ENCODE measurements at regions not wholly inside any gene's neighbourhood (a gene's known extent, or its start where the extent isn't known, plus 50 kb on each side); places are given as distances from the start of the nearest gene placed in this dataset.
"Not testable (repeated sequence)": the region's sequence is repeated elsewhere in the genome, so short reads cannot be mapped to it uniquely, and the experiment has no call there.

DNA sequence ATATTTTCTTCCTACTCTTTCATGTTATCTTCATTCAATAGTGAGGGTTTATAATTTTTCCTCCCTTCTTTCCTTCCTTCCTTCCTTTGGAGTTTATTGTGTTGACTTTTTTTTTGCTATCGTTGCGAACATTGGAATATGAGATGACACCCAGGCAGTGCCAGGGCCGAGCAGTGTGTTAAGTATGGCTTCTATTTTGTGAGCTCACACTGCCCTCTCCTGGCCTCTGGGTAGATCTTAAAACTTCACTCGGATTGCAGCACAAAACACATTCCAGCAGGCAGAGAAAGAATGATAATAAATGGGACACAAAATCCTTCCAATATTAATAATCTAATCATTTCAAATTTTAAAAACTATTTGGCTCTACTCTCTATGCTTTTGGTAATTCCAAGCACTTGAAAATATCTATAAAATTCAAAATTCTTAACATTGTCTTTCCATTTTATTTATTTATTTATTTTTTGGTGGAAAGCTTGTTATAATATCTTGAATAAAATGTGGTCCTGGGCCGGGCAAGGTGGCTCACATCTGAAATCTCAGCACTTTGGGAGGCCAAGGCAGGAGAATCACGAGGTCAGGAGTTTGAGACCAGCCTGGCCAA is 147.4 kb upstream of the OLIG3 start:
- peak; percentile 83 for ATAC-seq
- Histone ChIP-seq H3K4me3 (no peak overlapping the region), H3K27ac (no peak overlapping the region), H3K4me1 (peaks cover 0 to 12% (median 0%) of the 10 kb centered on the region in 3 donors), H3K36me3 (no peaks in the 10 kb centered on the region), H3K27me3 (no peaks in the 10 kb centered on the region), H3K9me3 (no peaks in the 10 kb centered on the region)
- no peak for TF ChIP-seq POLR2A (IDR thresholded peaks at IDR 0.05)
- TF ChIP-seq, protein P1, sequence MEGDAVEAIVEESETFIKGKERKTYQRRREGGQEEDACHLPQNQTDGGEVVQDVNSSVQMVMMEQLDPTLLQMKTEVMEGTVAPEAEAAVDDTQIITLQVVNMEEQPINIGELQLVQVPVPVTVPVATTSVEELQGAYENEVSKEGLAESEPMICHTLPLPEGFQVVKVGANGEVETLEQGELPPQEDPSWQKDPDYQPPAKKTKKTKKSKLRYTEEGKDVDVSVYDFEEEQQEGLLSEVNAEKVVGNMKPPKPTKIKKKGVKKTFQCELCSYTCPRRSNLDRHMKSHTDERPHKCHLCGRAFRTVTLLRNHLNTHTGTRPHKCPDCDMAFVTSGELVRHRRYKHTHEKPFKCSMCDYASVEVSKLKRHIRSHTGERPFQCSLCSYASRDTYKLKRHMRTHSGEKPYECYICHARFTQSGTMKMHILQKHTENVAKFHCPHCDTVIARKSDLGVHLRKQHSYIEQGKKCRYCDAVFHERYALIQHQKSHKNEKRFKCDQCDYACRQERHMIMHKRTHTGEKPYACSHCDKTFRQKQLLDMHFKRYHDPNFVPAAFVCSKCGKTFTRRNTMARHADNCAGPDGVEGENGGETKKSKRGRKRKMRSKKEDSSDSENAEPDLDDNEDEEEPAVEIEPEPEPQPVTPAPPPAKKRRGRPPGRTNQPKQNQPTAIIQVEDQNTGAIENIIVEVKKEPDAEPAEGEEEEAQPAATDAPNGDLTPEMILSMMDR (IDR thresholded peaks at IDR 0.05): peak; percentile 40 to 82 (median 68)
- WGBS, 2 donors (ENCODE audit: low coverage in 1 of 2): 4 to 7% methylated on average over 4 to 5 of the region's 6 CpGs

DNA sequence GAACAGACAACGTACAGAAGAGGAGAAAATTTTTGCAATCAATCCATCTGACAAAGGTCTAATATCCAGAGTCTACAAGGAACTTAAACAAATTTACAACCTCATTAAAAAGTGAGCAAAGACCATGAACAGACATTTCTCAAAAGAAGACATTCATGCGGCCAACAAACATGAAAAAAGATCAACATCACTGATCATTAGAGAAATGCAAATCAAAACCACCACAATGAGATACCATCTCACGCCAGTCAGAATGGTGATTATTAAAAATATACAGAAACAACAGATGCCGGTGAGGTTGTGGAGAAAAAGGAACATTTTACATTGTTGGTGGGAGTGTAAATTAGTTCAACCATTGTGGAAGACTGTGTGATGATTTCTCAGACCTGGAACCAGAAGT is 149.0 kb upstream of the OLIG3 start:
- WGBS, 2 donors (ENCODE audit: low coverage in 1 of 2): 61 to 70% methylated on average over 4 of the region's 4 CpGs
- ATAC-seq: not testable (repeated sequence)

DNA sequence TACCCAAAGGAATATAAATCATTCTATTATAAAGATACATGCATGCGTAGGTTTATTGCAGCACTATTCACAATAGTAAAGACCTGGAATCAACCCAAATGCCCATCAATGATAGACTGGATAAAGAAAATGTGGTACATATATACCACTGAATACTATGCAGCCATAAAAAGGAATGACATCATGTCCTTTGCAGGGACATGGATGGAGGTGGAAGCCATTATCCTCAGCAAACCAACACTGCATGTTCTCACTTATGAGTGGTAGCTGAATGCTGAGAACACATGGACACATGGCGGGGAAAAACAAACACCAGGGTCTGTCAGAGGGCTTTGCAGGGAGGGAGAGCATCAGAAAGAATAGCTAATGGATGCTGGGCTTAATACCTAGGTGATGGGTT is 149.4 kb upstream of the OLIG3 start:
- H3K9me3 ChIP-seq, ATAC-seq: not testable (repeated sequence)
- 36 to 92% methylated on average over 1 to 2 of the region's 2 CpGs for WGBS, 2 donors (ENCODE audit: low coverage in 1 of 2)

More for the DNA sequence above, 149.0 kb upstream of the OLIG3 start:
- not testable (repeated sequence) for H3K9me3 ChIP-seq, H3K27ac ChIP-seq, H3K36me3 ChIP-seq, H3K27me3 ChIP-seq, H3K4me3 ChIP-seq, H3K4me1 ChIP-seq

DNA sequence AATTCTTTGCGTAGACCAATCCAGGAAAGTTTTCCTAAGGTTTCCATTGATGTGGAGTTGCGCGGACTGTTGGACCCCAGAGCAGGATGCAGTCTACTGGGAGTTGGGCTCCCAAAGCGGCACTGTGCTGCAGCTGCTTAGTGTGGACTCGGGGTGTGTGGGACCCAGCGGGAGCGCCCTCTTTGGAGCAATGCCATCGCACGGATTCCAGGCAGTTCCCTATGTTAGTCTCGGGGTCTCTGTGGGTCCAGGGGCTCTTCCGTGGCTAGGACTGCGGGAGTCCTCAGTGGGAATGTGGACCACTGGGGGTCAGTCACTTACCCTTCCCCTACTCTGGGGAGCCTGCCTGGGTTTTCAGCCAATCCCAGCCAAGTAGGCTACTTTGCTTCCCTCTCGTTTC is 151.7 kb upstream of the OLIG3 start:
- no peak for ATAC-seq
- TF ChIP-seq, protein P1 (IDR thresholded peaks at IDR 0.05): no peak
- no peak overlapping the region for H3K27ac ChIP-seq
- H3K4me1 ChIP-seq: peaks cover 0 to 9% (median 0%) of the 10 kb centered on the region in 3 donors
- H3K9me3 ChIP-seq: no peaks in the 10 kb centered on the region
- no peaks in the 10 kb centered on the region for H3K27me3 ChIP-seq
- WGBS, 2 donors (ENCODE audit: low coverage in 1 of 2): 82 to 92% methylated on average over 2 to 4 of the region's 13 CpGs
- no peak overlapping the region for H3K4me3 ChIP-seq
- no peaks in the 10 kb centered on the region for H3K36me3 ChIP-seq

More for the DNA sequence above, 149.4 kb upstream of the OLIG3 start:
- H3K27ac ChIP-seq, H3K27me3 ChIP-seq, H3K4me1 ChIP-seq, H3K4me3 ChIP-seq, H3K36me3 ChIP-seq: not testable (repeated sequence)

DNA sequence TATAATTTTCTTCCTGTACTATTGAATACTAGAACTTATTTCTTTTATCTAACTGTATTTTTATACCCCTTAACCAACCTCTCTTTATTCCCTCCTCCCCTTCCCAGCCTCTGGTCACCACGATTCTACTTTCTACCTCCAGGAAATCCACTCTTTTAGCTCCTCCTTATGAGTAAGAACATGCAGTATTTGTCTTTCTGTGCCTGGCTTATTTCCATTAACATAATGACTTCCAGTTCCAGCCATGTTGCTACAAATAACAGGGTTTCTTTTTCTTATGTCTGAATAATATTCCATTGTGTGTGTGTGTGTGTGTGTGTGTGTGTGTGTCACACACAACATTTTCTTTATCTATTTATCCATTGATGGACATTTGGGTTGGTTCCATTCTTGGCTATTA is 152.3 kb upstream of the OLIG3 start:
- Histone ChIP-seq H3K4me3 (no peak overlapping the region), H3K36me3 (no peaks in the 10 kb centered on the region), H3K27ac (no peak overlapping the region), H3K9me3 (no peaks in the 10 kb centered on the region), H3K27me3 (no peaks in the 10 kb centered on the region), H3K4me1 (peaks cover 0 to 4% (median 0%) of the 10 kb centered on the region in 3 donors)
- no peak for TF ChIP-seq POLR2AphosphoS5 (IDR thresholded peaks at IDR 0.05)
- no peak for TF ChIP-seq EP300 (IDR thresholded peaks at IDR 0.05)
- TF ChIP-seq, protein P1 (IDR thresholded peaks at IDR 0.05): no peak
- TF ChIP-seq POLR2A (IDR thresholded peaks at IDR 0.05): no peak
- no CpG with 5 or more reads among the region's 1 CpG for WGBS, 2 donors (ENCODE audit: low coverage in 1 of 2)
- ATAC-seq: no peak

DNA sequence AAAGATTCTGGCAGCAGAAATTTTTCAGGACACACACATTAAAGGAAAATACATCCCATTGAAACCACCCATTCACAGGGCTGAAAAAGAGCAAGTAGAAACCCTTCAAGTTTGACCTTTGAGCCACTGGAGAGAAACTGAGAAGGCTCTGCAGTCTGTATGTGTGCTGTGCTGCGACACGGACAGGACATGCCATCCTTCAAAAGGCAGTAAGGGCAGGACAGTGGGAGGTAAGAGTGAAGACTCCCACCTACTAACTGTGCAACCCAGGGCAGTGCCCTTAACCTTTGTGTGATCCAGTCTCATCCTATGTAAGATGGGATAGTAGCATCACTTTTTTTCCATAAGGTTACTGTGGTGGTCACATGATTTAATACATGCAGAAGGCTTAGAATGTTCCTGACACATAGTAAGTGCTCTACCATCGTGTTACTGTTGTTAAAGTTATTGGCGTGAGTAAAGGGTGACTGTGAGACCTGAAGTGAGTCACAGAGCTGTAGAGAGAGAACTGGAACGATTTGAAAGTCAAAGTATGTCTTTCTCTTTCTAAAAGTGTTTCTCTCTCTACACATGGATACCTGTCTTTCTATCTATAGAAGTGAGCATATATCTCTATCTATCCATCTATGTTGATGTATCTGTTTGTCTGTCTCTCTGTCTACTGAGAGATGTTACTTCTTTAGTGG is 153.7 kb upstream of the OLIG3 start:
- WGBS, 2 donors (ENCODE audit: low coverage in 1 of 2): 41 to 78% methylated on average over 5 of the region's 5 CpGs
- H3K9me3 ChIP-seq: peaks cover 0 to 6% (median 0%) of the 10 kb centered on the region in 3 donors
- ATAC-seq: no peak

More for the DNA sequence above, 153.7 kb upstream of the OLIG3 start:
- H3K4me1 ChIP-seq: peaks cover 0 to 4% (median 0%) of the 10 kb centered on the region in 3 donors
- H3K36me3 ChIP-seq: no peaks in the 10 kb centered on the region
- H3K4me3 ChIP-seq: no peak overlapping the region
- no peaks in the 10 kb centered on the region for H3K27me3 ChIP-seq
- TF ChIP-seq POLR2A (IDR thresholded peaks at IDR 0.05) (no peak), EP300 (IDR thresholded peaks at IDR 0.05) (no peak), POLR2AphosphoS5 (IDR thresholded peaks at IDR 0.05) (no peak)
- TF ChIP-seq, protein P1 (IDR thresholded peaks at IDR 0.05): no peak
- H3K27ac ChIP-seq: no peak overlapping the region

Data from gastroesophageal sphincter (tissue), 4 donors.